ENCODE measurements at regions not wholly inside any gene's neighbourhood (a gene's known extent, or its start where the extent isn't known, plus 50 kb on each side); places are given as distances from the start of the nearest gene placed in this dataset.

DNA sequence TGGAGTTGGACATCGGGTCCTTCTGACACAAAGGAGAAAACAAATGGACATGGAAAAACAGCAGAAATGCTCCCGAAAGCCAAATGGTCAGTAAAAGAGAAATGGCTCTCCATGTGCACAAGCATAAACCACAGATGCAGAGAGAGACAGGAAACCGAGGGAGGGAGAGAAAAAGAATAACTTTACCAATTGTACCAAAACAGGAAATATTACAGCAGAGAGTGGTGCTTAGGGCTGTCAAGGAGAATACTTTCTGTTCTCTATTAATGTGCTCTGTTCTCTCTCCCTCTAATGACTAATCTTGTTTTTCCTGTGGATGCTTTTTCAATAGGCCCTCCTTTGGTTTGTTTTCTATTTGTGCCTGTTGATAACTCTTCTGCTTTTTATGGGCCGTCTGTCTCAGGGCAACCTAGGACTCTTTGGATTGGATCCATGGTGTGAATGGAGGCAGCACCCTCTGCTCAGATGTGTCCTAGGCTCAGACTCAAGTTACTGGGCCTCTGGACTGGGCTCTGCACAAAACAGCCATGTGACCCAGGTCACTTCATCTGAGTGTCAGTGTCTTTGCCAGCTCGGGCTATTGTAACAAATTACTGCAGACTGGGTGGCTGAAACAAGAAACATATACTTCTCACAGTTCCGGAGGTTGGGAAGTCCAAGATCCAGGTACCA lies 663.0 kb downstream of the NPHP4 start:
- H3K27ac ChIP-seq = no peak overlapping the region

DNA sequence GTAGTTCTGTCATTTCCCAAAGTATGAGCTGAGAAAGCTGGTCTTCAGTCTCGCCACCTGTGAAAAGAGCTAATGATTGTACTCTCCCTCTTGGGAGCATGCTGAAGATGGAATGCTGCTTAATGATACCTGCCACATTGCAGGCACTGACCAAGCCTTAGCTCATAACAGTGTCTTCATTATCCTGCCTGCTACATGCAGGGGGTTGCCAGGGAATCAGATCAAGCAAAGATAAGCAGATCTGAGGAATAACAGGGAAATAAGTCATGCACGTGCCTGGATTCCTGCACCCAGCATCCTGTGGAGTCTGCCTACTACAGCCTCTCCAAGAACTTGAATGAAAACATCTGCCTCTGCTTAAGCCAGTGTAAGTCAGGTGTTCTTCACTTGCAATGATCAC lies 667.3 kb downstream of the NPHP4 start:
- H3K27me3 ChIP-seq = no peaks in the 10 kb centered on the region
- intact Hi-C loops (cut with DNase I; ENCODE audit: low total_unique reads) = no loop called here

More for the DNA sequence above, 663.0 kb downstream of the NPHP4 start:
- DNase-seq = no peak
- Histone ChIP-seq H3K4me3 (no peak overlapping the region), H3K9me3 (no peaks in the 10 kb centered on the region), H3K36me3 (ENCODE audit: low read depth, missing control alignments) (no peaks in the 10 kb centered on the region), H3K4me1 (no peaks in the 10 kb centered on the region), H3K27me3 (no peaks in the 10 kb centered on the region)
- 60 to 79% methylated on average over 6 of the region's 6 CpGs for WGBS, 2 donors
- TF ChIP-seq CTCF (IDR thresholded peaks at IDR 0.05) = no peak
- no peak for TF ChIP-seq POLR2A (IDR thresholded peaks at IDR 0.05)
- intact Hi-C loops (cut with DNase I; ENCODE audit: low total_unique reads) = no loop called here

GRCh38 chr1:5318143-5318816 lies 663.9 kb downstream of the AJAP1 start:
- Histone ChIP-seq H3K4me3 (no peak overlapping the region), H3K4me1 (no peaks in the 10 kb centered on the region), H3K27ac (no peak overlapping the region), H3K9me3 (no peaks in the 10 kb centered on the region), H3K27me3 (no peaks in the 10 kb centered on the region), H3K36me3 (ENCODE audit: low read depth, missing control alignments) (no peaks in the 10 kb centered on the region)
- WGBS, 2 donors = 40 to 58% methylated on average over 15 of the region's 15 CpGs
- intact Hi-C loops (cut with DNase I; ENCODE audit: low total_unique reads) = no loop called here
- DNase-seq = no peak
- TF ChIP-seq CTCF (IDR thresholded peaks at IDR 0.05) = no peak
- no peak for TF ChIP-seq POLR2A (IDR thresholded peaks at IDR 0.05)

More for the DNA sequence above, 667.3 kb downstream of the NPHP4 start:
- H3K36me3 ChIP-seq (ENCODE audit: low read depth, missing control alignments) = no peaks in the 10 kb centered on the region
- no peak for TF ChIP-seq POLR2A (IDR thresholded peaks at IDR 0.05)
- no peak for TF ChIP-seq CTCF (IDR thresholded peaks at IDR 0.05)
- H3K4me3 ChIP-seq = no peak overlapping the region
- WGBS, 2 donors = 64 to 71% methylated on average over 2 of the region's 2 CpGs
- no peaks in the 10 kb centered on the region for H3K4me1 ChIP-seq
- H3K9me3 ChIP-seq = no peaks in the 10 kb centered on the region
- no peak for DNase-seq
- no peak overlapping the region for H3K27ac ChIP-seq

- 75 to 79% methylated on average over 4 of the region's 4 CpGs for WGBS, 2 donors
- H3K4me1 ChIP-seq = no peaks in the 10 kb centered on the region
- DNase-seq = no peak
- no peaks in the 10 kb centered on the region for H3K36me3 ChIP-seq (ENCODE audit: low read depth, missing control alignments)
- no peak for TF ChIP-seq POLR2A (IDR thresholded peaks at IDR 0.05)
- TF ChIP-seq CTCF (IDR thresholded peaks at IDR 0.05) = no peak
- intact Hi-C loops (cut with DNase I; ENCODE audit: low total_unique reads) = no loop called here
- H3K9me3 ChIP-seq = no peaks in the 10 kb centered on the region
- no peak overlapping the region for H3K4me3 ChIP-seq
- H3K27ac ChIP-seq = no peak overlapping the region
- no peaks in the 10 kb centered on the region for H3K27me3 ChIP-seq
These were observed 663.0 kb downstream of the AJAP1 start for GRCh38 chr1:5317391-5317790.

- H3K9me3 ChIP-seq = no peaks in the 10 kb centered on the region
- intact Hi-C loops (cut with DNase I; ENCODE audit: low total_unique reads) = no loop called here
- H3K36me3 ChIP-seq (ENCODE audit: low read depth, missing control alignments) = no peaks in the 10 kb centered on the region
- no peak overlapping the region for H3K27ac ChIP-seq
- H3K27me3 ChIP-seq = no peaks in the 10 kb centered on the region
- no peak for DNase-seq
- H3K4me3 ChIP-seq = no peak overlapping the region
- no peaks in the 10 kb centered on the region for H3K4me1 ChIP-seq
- TF ChIP-seq POLR2A (IDR thresholded peaks at IDR 0.05) (no peak), CTCF (IDR thresholded peaks at IDR 0.05) (no peak)
- 59 to 73% methylated on average over 7 to 11 of the region's 11 CpGs for WGBS, 2 donors
These were observed 658.5 kb downstream of the AJAP1 start for GRCh38 chr1:5312862-5313261.
